Ectodermal cell (in vitro differentiated cells): ENCODE measurements at regions not wholly inside any gene's neighbourhood (a gene's known extent, or its start where the extent isn't known, plus 50 kb on each side); places are given as distances from the start of the nearest gene placed in this dataset.

ENCODE experiments used
- H3K27ac ChIP-seq: 2 replicates; pipeline ENCODE4 v1.7.0; 2013; ENCODE audit warnings: mild to moderate bottlenecking, low read depth, low read length; ENCODE audit not compliant: insufficient read depth, poor library complexity, severe bottlenecking
- H3K27me3 ChIP-seq: 2 replicates; pipeline ENCODE4 v1.7.0; 2013; ENCODE audit warnings: mild to moderate bottlenecking, low read length; ENCODE audit not compliant: insufficient read depth, control insufficient read depth, poor library complexity, severe bottlenecking
- H3K36me3 ChIP-seq: one replicate; pipeline ENCODE4 v1.7.0; 2013; ENCODE audit warnings: low read length; ENCODE audit not compliant: control insufficient read depth, insufficient read depth
- H3K4me1 ChIP-seq: one replicate; pipeline ENCODE4 v1.7.0; 2013; ENCODE audit warnings: low read length; ENCODE audit not compliant: control insufficient read depth, insufficient read depth
- H3K4me3 ChIP-seq: 2 replicates; pipeline ENCODE4 v1.7.0; 2013; ENCODE audit warnings: low read depth, low read length, control low read depth; ENCODE audit not compliant: insufficient read depth
- H3K9me3 ChIP-seq: 2 replicates; pipeline ENCODE4 v1.7.0; 2013; ENCODE audit warnings: mild to moderate bottlenecking, low read length, moderate library complexity; ENCODE audit not compliant: control insufficient read depth
- WGBS, 2 experiments: methylation state at CpG; one replicate each; pipeline ENCODE4 v1.1.7; 2013; ENCODE audit warnings: missing lambda C conversion rate in 2 of 2; 5-methylcytosine and 5-hydroxymethylcytosine counted together

GRCh38 chr4:96670381-96670780, 830.5 kb downstream of the PDHA2 start:
- Histone ChIP-seq H3K4me1 (no peaks in the 10 kb centered on the region), H3K27ac (no peak overlapping the region), H3K9me3 (no peaks in the 10 kb centered on the region), H3K27me3 (no peaks in the 10 kb centered on the region), H3K4me3 (no peak overlapping the region), H3K36me3 (no peaks in the 10 kb centered on the region)
- WGBS, 2 experiments = 83 to 100% methylated on average over 1 of the region's 2 CpGs

- 90 to 94% methylated on average over 1 of the region's 1 CpG for WGBS, 2 experiments
- no peaks in the 10 kb centered on the region for H3K36me3 ChIP-seq
- H3K27ac ChIP-seq = no peak overlapping the region
- H3K4me3 ChIP-seq = no peak overlapping the region
- no peaks in the 10 kb centered on the region for H3K4me1 ChIP-seq
- peaks cover 3% of the 10 kb centered on the region for H3K9me3 ChIP-seq
- no peaks in the 10 kb centered on the region for H3K27me3 ChIP-seq
Observed at GRCh38 chr4:96675416-96675815, 835.5 kb downstream of the PDHA2 start.

GRCh38 chr4:96675896-96676295, 836.0 kb downstream of the PDHA2 start:
- peaks cover 3% of the 10 kb centered on the region for H3K9me3 ChIP-seq
- no peak overlapping the region for H3K4me3 ChIP-seq
- H3K27ac ChIP-seq = no peak overlapping the region
- no peaks in the 10 kb centered on the region for H3K36me3 ChIP-seq
- 96 to 100% methylated on average over 1 of the region's 1 CpG for WGBS, 2 experiments
- no peaks in the 10 kb centered on the region for H3K27me3 ChIP-seq
- no peaks in the 10 kb centered on the region for H3K4me1 ChIP-seq

GRCh38 chr4:96676754-96677435, 837.0 kb downstream of the PDHA2 start:
- Histone ChIP-seq H3K4me3 (no peak overlapping the region), H3K9me3 (peaks cover 3% of the 10 kb centered on the region), H3K27ac (no peak overlapping the region), H3K36me3 (no peaks in the 10 kb centered on the region), H3K27me3 (no peaks in the 10 kb centered on the region), H3K4me1 (no peaks in the 10 kb centered on the region)
- 93 to 98% methylated on average over 3 of the region's 3 CpGs for WGBS, 2 experiments

GRCh38 chr4:96677499-96677898, 837.6 kb downstream of the PDHA2 start:
- no peaks in the 10 kb centered on the region for H3K27me3 ChIP-seq
- 100% methylated on average over 1 of the region's 1 CpG for WGBS, 2 experiments
- no peaks in the 10 kb centered on the region for H3K36me3 ChIP-seq
- no peak overlapping the region for H3K27ac ChIP-seq
- no peak overlapping the region for H3K4me3 ChIP-seq
- no peaks in the 10 kb centered on the region for H3K4me1 ChIP-seq
- H3K9me3 ChIP-seq = peaks cover 3% of the 10 kb centered on the region

GRCh38 chr4:96681218-96681617, 841.3 kb downstream of the PDHA2 start:
- Histone ChIP-seq H3K9me3 (peaks cover 3% of the 10 kb centered on the region), H3K4me1 (no peaks in the 10 kb centered on the region), H3K36me3 (no peaks in the 10 kb centered on the region), H3K27me3 (no peaks in the 10 kb centered on the region), H3K27ac (no peak overlapping the region), H3K4me3 (no peak overlapping the region)

- WGBS, 2 experiments = 93 to 95% methylated on average over 7 of the region's 7 CpGs
- H3K27ac ChIP-seq = no peak overlapping the region
- H3K9me3 ChIP-seq = no peaks in the 10 kb centered on the region
- no peaks in the 10 kb centered on the region for H3K36me3 ChIP-seq
- no peaks in the 10 kb centered on the region for H3K4me1 ChIP-seq
- no peaks in the 10 kb centered on the region for H3K27me3 ChIP-seq
- H3K4me3 ChIP-seq = no peak overlapping the region
Observed at GRCh38 chr4:96685691-96686090, 845.8 kb downstream of the PDHA2 start.

GRCh38 chr4:96691521-96691920, 851.6 kb downstream of the PDHA2 start:
- no peaks in the 10 kb centered on the region for H3K4me1 ChIP-seq
- no peak overlapping the region for H3K4me3 ChIP-seq
- 87 to 89% methylated on average over 5 of the region's 5 CpGs for WGBS, 2 experiments
- no peaks in the 10 kb centered on the region for H3K27me3 ChIP-seq
- H3K36me3 ChIP-seq = no peaks in the 10 kb centered on the region
- H3K9me3 ChIP-seq = no peaks in the 10 kb centered on the region
- no peak overlapping the region for H3K27ac ChIP-seq

GRCh38 chr4:96698831-96699230, 858.9 kb downstream of the PDHA2 start:
- Histone ChIP-seq H3K4me3 (no peak overlapping the region), H3K4me1 (peaks cover 12% of the 10 kb centered on the region), H3K9me3 (no peaks in the 10 kb centered on the region), H3K36me3 (no peaks in the 10 kb centered on the region), H3K27me3 (no peaks in the 10 kb centered on the region), H3K27ac (no peak overlapping the region)
- WGBS, 2 experiments = 80 to 92% methylated on average over 2 of the region's 2 CpGs

GRCh38 chr4:96703265-96703664, 863.4 kb downstream of the PDHA2 start:
- Histone ChIP-seq H3K4me1 (peaks cover 12% of the 10 kb centered on the region), H3K36me3 (no peaks in the 10 kb centered on the region), H3K27me3 (no peaks in the 10 kb centered on the region), H3K4me3 (no peak overlapping the region), H3K27ac (no peak overlapping the region), H3K9me3 (no peaks in the 10 kb centered on the region)
- 66 to 86% methylated on average over 2 of the region's 2 CpGs for WGBS, 2 experiments

GRCh38 chr4:96708766-96709165, 868.9 kb downstream of the PDHA2 start:
- WGBS, 2 experiments = 100% methylated on average over 1 of the region's 1 CpG; no CpG with 5 or more reads in 1 of the 2 experiments
- Histone ChIP-seq H3K9me3 (no peaks in the 10 kb centered on the region), H3K27ac (no peak overlapping the region)

More at GRCh38 chr4:96708766-96709165, 868.9 kb downstream of the PDHA2 start:
- H3K36me3 ChIP-seq = no peaks in the 10 kb centered on the region
- H3K4me3 ChIP-seq = no peak overlapping the region
- no peaks in the 10 kb centered on the region for H3K27me3 ChIP-seq
- H3K4me1 ChIP-seq = peaks cover under 1% of the 10 kb centered on the region
